Fibroblast of lung (primary cell): ENCODE measurements at regions not wholly inside any gene's neighbourhood (a gene's known extent, or its start where the extent isn't known, plus 50 kb on each side); places are given as distances from the start of the nearest gene placed in this dataset.

ENCODE experiments used
- DNase-seq, 2 donors: peaks; one replicate each; pipeline versions ENCODE4 v3.0.0 to v3.0.0-alpha.2; 2010; ENCODE audit warnings: low read depth in 2 of 2
- H2AFZ ChIP-seq: 2 replicates; pipeline ENCODE4 v1.5.1; 2012; ENCODE audit warnings: low read length, control low read depth, inconsistent platforms
- H3K27ac ChIP-seq: 2 replicates; pipeline ENCODE4 v1.5.1; 2011; ENCODE audit warnings: low read length, control low read depth; ENCODE audit not compliant: insufficient read depth
- H3K27me3 ChIP-seq: 2 replicates; pipeline ENCODE4 v1.5.1; 2011; ENCODE audit warnings: mild to moderate bottlenecking, low read length; ENCODE audit not compliant: control insufficient read depth, insufficient read depth
- H3K36me3 ChIP-seq: 2 replicates; pipeline ENCODE4 v1.5.1; 2011; ENCODE audit warnings: low read length; ENCODE audit not compliant: control insufficient read depth, insufficient read depth
- H3K4me1 ChIP-seq: 2 replicates; pipeline ENCODE4 v1.5.1; 2011; ENCODE audit warnings: low read length; ENCODE audit not compliant: control insufficient read depth, insufficient read depth; ENCODE audit errors: extremely low read depth
- H3K4me2 ChIP-seq: 2 replicates; pipeline ENCODE4 v1.5.1; 2011; ENCODE audit warnings: low read length, control low read depth; ENCODE audit not compliant: insufficient read depth; ENCODE audit errors: extremely low read depth
- H3K4me3 ChIP-seq, 4 experiments: fragments of 200-600 bp in 1 of 4; sonication (generic) in 1 of 4; replicated peaks in 1 of 4; 2 replicates each; pipeline ENCODE4 v1.5.1; 2011 to 2016; ENCODE audit warnings: low read length in 4 of 4, low read depth in 3 of 4, mild to moderate bottlenecking in 3 of 4, control low read depth in 2 of 4, inconsistent platforms in 1 of 4, mixed read lengths in 1 of 4; ENCODE audit not compliant: insufficient read depth in 1 of 4; ENCODE audit errors: control extremely low read depth in 1 of 4
- H3K79me2 ChIP-seq: 2 replicates; pipeline ENCODE4 v1.5.1; 2012; ENCODE audit warnings: mild to moderate bottlenecking, low read length, inconsistent platforms; ENCODE audit not compliant: control insufficient read depth, insufficient read depth
- H3K9ac ChIP-seq: 2 replicates; pipeline ENCODE4 v1.5.1; 2011; ENCODE audit warnings: mild to moderate bottlenecking, low read length, control low read depth; ENCODE audit not compliant: insufficient read depth
- H3K9me3 ChIP-seq: 2 replicates; pipeline ENCODE4 v1.5.1; 2012; ENCODE audit warnings: low read depth, low read length; ENCODE audit not compliant: control insufficient read depth, insufficient read depth
- H4K20me1 ChIP-seq: 2 replicates; pipeline ENCODE4 v1.5.1; 2011; ENCODE audit warnings: low read length; ENCODE audit not compliant: control insufficient read depth, insufficient read depth; ENCODE audit errors: extremely low read depth
- EZH2 ChIP-seq: IDR thresholded peaks from 2 replicates; pipeline ENCODE4 v1.5.1; 2012; ENCODE audit warnings: low read length, control low read depth, mild to moderate bottlenecking; ENCODE audit errors: missing control alignments
- TF ChIP-seq, protein P1 (sequence below), 2 donors: IDR thresholded peaks in 1 of 2; conservative IDR thresholded peaks in 1 of 2; 1 replicate in 1 of 2; 2 replicates in 1 of 2; pipeline ENCODE4 v1.5.1; 2011 to 2012; ENCODE audit warnings: low read length in 2 of 2, control low read depth in 1 of 2, inconsistent platforms in 1 of 2, low read depth in 1 of 2, mild to moderate bottlenecking in 1 of 2

DNA sequence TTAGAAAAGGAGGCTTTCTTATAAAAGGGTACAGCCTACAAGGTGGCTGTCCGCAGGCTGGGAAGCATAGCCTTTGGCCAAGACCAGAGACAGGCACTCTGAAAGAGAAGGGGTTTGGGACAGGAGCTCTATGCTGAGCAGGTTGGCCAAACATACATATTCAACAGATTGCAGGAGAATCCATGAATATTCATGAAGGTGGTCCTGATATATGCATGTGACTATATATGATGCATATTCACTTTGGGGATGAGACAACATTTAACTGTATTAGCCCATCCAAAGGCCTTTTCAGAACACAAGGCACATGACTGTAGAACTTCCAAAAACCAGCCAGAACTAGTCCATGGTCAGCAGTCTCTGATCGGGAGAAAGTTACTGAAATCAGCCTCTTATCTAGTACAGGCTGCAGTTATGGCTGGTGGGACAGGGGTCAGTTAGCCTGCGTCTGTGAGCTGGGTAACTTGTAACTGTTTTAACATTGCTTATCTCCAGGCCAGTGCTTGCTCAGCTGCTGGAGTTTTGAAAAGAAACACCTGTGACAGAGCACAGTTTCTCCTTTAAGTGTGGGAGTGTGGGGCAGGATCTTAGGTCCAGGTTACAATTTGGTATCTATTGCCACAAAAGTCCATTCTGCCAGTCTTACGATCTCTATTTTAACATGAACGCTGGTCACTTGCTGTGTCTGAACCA lies 924.2 kb downstream of the UQCRFS1 start:
- H3K27ac ChIP-seq, result no peak overlapping the region
- no peaks in the 10 kb centered on the region for H3K27me3 ChIP-seq
- no peak overlapping the region for H2AFZ ChIP-seq
- no peaks in the 10 kb centered on the region for H3K36me3 ChIP-seq
- no peak overlapping the region for H3K9ac ChIP-seq
- H3K79me2 ChIP-seq, result no peaks in the 10 kb centered on the region
- no peaks in the 10 kb centered on the region for H4K20me1 ChIP-seq
- DNase-seq, result peak in 1 of 2 donors; percentile 18
- H3K9me3 ChIP-seq, result no peaks in the 10 kb centered on the region
- TF ChIP-seq EZH2, result no peak
- TF ChIP-seq, protein P1, sequence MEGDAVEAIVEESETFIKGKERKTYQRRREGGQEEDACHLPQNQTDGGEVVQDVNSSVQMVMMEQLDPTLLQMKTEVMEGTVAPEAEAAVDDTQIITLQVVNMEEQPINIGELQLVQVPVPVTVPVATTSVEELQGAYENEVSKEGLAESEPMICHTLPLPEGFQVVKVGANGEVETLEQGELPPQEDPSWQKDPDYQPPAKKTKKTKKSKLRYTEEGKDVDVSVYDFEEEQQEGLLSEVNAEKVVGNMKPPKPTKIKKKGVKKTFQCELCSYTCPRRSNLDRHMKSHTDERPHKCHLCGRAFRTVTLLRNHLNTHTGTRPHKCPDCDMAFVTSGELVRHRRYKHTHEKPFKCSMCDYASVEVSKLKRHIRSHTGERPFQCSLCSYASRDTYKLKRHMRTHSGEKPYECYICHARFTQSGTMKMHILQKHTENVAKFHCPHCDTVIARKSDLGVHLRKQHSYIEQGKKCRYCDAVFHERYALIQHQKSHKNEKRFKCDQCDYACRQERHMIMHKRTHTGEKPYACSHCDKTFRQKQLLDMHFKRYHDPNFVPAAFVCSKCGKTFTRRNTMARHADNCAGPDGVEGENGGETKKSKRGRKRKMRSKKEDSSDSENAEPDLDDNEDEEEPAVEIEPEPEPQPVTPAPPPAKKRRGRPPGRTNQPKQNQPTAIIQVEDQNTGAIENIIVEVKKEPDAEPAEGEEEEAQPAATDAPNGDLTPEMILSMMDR (conservative IDR thresholded peaks at IDR 0.05 in 1 of 2, IDR thresholded peaks at IDR 0.05 in 1 of 2; ENCODE audit: low read depth in 1 of 2, low read length in 2 of 2), result no peak
- no peak overlapping the region for H3K4me3 ChIP-seq
- no peak overlapping the region for H3K4me2 ChIP-seq
- no peaks in the 10 kb centered on the region for H3K4me1 ChIP-seq

DNA sequence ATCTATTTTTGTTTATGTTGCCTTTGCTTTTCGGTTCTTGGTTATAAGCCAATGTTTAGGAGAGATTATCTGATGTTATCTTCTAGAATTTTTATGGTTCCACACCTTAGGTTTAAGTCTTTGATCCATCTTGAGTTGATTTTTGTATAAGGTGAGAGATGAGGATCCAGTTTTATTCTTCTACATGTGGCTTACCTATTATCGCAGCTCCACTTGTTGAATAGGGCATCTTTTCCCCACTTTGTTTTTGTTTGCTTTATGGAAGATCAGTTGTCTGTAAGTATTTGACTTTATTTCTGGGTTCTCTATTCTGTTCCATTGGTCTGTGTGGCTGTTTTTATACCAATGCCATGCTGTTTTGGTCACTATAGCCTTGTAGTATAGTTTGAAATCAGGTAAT lies 927.0 kb downstream of the UQCRFS1 start:
- Histone ChIP-seq H2AFZ (no peak overlapping the region), H3K79me2 (no peaks in the 10 kb centered on the region), H3K27me3 (no peaks in the 10 kb centered on the region), H3K4me3 (no peak overlapping the region), H3K4me1 (no peaks in the 10 kb centered on the region), H3K9ac (no peak overlapping the region), H3K36me3 (no peaks in the 10 kb centered on the region), H4K20me1 (no peaks in the 10 kb centered on the region), H3K4me2 (no peak overlapping the region), H3K27ac (no peak overlapping the region), H3K9me3 (no peaks in the 10 kb centered on the region)
- no peak for TF ChIP-seq EZH2
- TF ChIP-seq, protein P1 (conservative IDR thresholded peaks at IDR 0.05 in 1 of 2, IDR thresholded peaks at IDR 0.05 in 1 of 2; ENCODE audit: low read depth in 1 of 2, low read length in 2 of 2), result no peak
- no peak for DNase-seq

DNA sequence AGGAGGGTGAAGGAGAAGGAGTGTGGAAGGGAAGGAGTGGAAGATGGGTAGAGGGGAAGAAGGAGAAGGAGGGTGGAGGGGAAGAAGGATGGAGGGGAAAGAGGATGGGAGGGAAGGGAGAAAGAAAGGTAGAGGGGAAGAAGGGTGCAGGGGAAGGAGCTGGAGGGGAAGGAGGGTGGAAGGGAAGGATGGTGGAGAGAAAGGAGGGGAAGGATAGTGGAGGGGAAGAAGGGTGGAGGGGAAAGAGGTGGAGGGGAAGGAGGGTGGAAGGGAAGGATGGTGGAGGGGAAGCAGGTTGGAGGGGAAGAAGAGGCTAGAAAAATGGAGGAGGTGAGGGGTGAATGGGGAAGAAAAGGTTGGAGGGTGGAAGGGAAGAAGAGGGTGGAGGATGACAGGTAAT lies 927.9 kb downstream of the UQCRFS1 start:
- Histone ChIP-seq H3K36me3 (no peaks in the 10 kb centered on the region), H3K4me1 (no peaks in the 10 kb centered on the region), H3K4me3 (no peak overlapping the region), H3K79me2 (no peaks in the 10 kb centered on the region), H3K9me3 (no peaks in the 10 kb centered on the region), H3K9ac (no peak overlapping the region), H3K27me3 (no peaks in the 10 kb centered on the region), H3K4me2 (no peak overlapping the region), H4K20me1 (no peaks in the 10 kb centered on the region), H2AFZ (no peak overlapping the region), H3K27ac (no peak overlapping the region)
- no peak for TF ChIP-seq EZH2
- TF ChIP-seq, protein P1 (conservative IDR thresholded peaks at IDR 0.05 in 1 of 2, IDR thresholded peaks at IDR 0.05 in 1 of 2; ENCODE audit: low read depth in 1 of 2, low read length in 2 of 2), result no peak
- DNase-seq, result no peak
